ENCODE measurements at regions not wholly inside any gene's neighbourhood (a gene's known extent, or its start where the extent isn't known, plus 50 kb on each side); places are given as distances from the start of the nearest gene placed in this dataset.

- H3K36me3 ChIP-seq (ENCODE audit: control insufficient read depth in 2 of 4, insufficient read depth in 4 of 4, low read length in 3 of 4) = no peaks in the 10 kb centered on the region
- no peak overlapping the region for H3K23ac ChIP-seq (ENCODE audit: insufficient read length)
- no peak overlapping the region for H3K14ac ChIP-seq (ENCODE audit: insufficient read length)
- no peak overlapping the region for H4K91ac ChIP-seq (replicated peaks; ENCODE audit: insufficient read length, low read length)
- H4K5ac ChIP-seq (ENCODE audit: insufficient read length, low read depth, low read length) = no peak overlapping the region
- CTCF ChIA-PET (ENCODE audit: partially characterized antibody) = interaction anchor here (0.6 kb wide), 2 partner anchors 277 to 374 kb away, joined by 3 read pairs; no protein-coding TSS in a partner anchor
- no peak overlapping the region for H3K56ac ChIP-seq (replicated peaks; ENCODE audit: insufficient read length, low read depth, low read length)
- H3K27ac ChIP-seq (ENCODE audit: low read depth, low read length) = no peak overlapping the region
- H3K9ac ChIP-seq (replicated peaks in 1 of 4; ENCODE audit: extremely low read depth in 1 of 4, low read depth in 3 of 4, low read length in 3 of 4) = no peak overlapping the region
- H2AK5ac ChIP-seq (ENCODE audit: low read depth, low read length) = no peak overlapping the region
- no peak overlapping the region for H2BK5ac ChIP-seq (ENCODE audit: low read depth, low read length)
- H4K8ac ChIP-seq (ENCODE audit: extremely low read depth, insufficient read depth, low read length) = no peak overlapping the region
- H2AFZ ChIP-seq (ENCODE audit: low read length) = no peak overlapping the region
- no peak overlapping the region for H2BK120ac ChIP-seq (replicated peaks; ENCODE audit: low read depth, low read length)
- no peaks in the 10 kb centered on the region for H4K20me1 ChIP-seq (replicated peaks in 1 of 2; ENCODE audit: control insufficient read depth in 1 of 2, insufficient read depth in 2 of 2, low read length in 2 of 2)
- POLR2A ChIA-PET (ENCODE audit: partially characterized antibody) = interaction anchor here (0.7 kb wide), 1 partner anchor 26 kb away, joined by 3 read pairs; no protein-coding TSS in a partner anchor
- no peak overlapping the region for H2BK12ac ChIP-seq (ENCODE audit: low read depth, low read length)
- no peak overlapping the region for H3K4me2 ChIP-seq (ENCODE audit: insufficient read depth in 1 of 2, low read depth in 2 of 2, low read length in 2 of 2)
- H3K4me1 ChIP-seq (replicated peaks in 1 of 4; ENCODE audit: control insufficient read depth in 3 of 4, insufficient read depth in 4 of 4, low read length in 3 of 4) = no peaks in the 10 kb centered on the region
- H3K9me3 ChIP-seq (ENCODE audit: insufficient read depth in 2 of 2, low read depth in 1 of 2, low read length in 1 of 2) = no peaks in the 10 kb centered on the region; a peak in 1 of 4 replicates
- no peak overlapping the region for H3K4me3 ChIP-seq (ENCODE audit: extremely low read depth in 1 of 4, insufficient read depth in 2 of 4, low read depth in 3 of 4, low read length in 4 of 4)
- H3K4ac ChIP-seq (replicated peaks; ENCODE audit: insufficient read length, low read depth, low read length) = no peak overlapping the region
- H3K23me2 ChIP-seq (ENCODE audit: low read depth, low read length) = no peaks in the 10 kb centered on the region
- H3K27me3 ChIP-seq (replicated peaks in 1 of 4; ENCODE audit: control insufficient read depth in 3 of 4, extremely low read depth in 1 of 4, insufficient read depth in 3 of 4, low read length in 3 of 4) = no peaks in the 10 kb centered on the region
- H2BK20ac ChIP-seq (ENCODE audit: low read length) = no peak overlapping the region
- no peak overlapping the region for H2BK15ac ChIP-seq (ENCODE audit: low read length)
- DNase-seq (ENCODE audit: low read depth in 1 of 2, low spot score in 2 of 2) = no peak
- no peaks in the 10 kb centered on the region for H3K79me1 ChIP-seq (ENCODE audit: low read depth, low read length)
- 84% methylated on average over 2 of the region's 2 CpGs; no CpG with 5 or more reads in 1 of the 2 experiments for WGBS, 2 experiments (ENCODE audit: extremely low coverage in 1 of 2, insufficient coverage in 1 of 2, insufficient read length in 1 of 2, insufficient replicate concordance in 2 of 2, low coverage in 1 of 2, low lambda C conversion rate in 2 of 2, missing lambda C conversion rate in 1 of 2)
- H3K18ac ChIP-seq (ENCODE audit: extremely low read depth, low read length) = no peak overlapping the region
- H3K79me2 ChIP-seq (ENCODE audit: control insufficient read depth in 1 of 2, insufficient read depth in 2 of 2, low read length in 2 of 2) = no peaks in the 10 kb centered on the region
- no peak for FAIRE-seq
- no peak for TF ChIP-seq SP2 (IDR thresholded peaks at IDR 0.05; ENCODE audit: low read length)
- no peak for TF ChIP-seq RNF2 (IDR thresholded peaks at IDR 0.05; ENCODE audit: borderline replicate concordance, low read depth, low read length, missing control alignments, poor library complexity, severe bottlenecking)
- TF ChIP-seq BCL11A (IDR thresholded peaks at IDR 0.05; ENCODE audit: low read depth in 2 of 2, low read length in 2 of 2) = no peak
- no peak for TF ChIP-seq GTF2F1 (IDR thresholded peaks at IDR 0.05; ENCODE audit: borderline replicate concordance, low read depth, low read length)
- no peak for TF ChIP-seq MAFK (IDR thresholded peaks at IDR 0.05; ENCODE audit: low read depth, low read length)
- no peak for TF ChIP-seq ZNF274 (IDR thresholded peaks at IDR 0.05; ENCODE audit: borderline replicate concordance, extremely low read depth, low read length)
- TF ChIP-seq CBX5 (IDR thresholded peaks at IDR 0.05; ENCODE audit: low read depth, low read length) = no peak
- no peak for TF ChIP-seq RBBP5 (IDR thresholded peaks at IDR 0.05; ENCODE audit: borderline replicate concordance, low read depth, low read length)
- TF ChIP-seq BRCA1 (IDR thresholded peaks at IDR 0.05; ENCODE audit: low read depth, low read length) = no peak
- TF ChIP-seq TAF1 (IDR thresholded peaks at IDR 0.05; ENCODE audit: low read depth, low read length) = no peak
- no peak for TF ChIP-seq CREB1 (IDR thresholded peaks at IDR 0.05)
- TF ChIP-seq CBX8 (IDR thresholded peaks at IDR 0.05; ENCODE audit: borderline replicate concordance, low read depth, low read length) = no peak
Observed at GRCh38 chr15:25493823-25494526, 55.2 kb upstream of the UBE3A start.
